Upper lobe of right lung (tissue), 1 donor: ENCODE measurements at regions not wholly inside any gene's neighbourhood (a gene's known extent, or its start where the extent isn't known, plus 50 kb on each side); places are given as distances from the start of the nearest gene placed in this dataset.

Experiments used
- ATAC-seq: fragments of 200-7000 bp; cut with Tn5 transposase; one replicate; pipeline ENCODE4 v1.9.1; 2020; ENCODE audit warnings: mild to moderate bottlenecking, moderate library complexity
- DNase-seq: peaks from one replicate; pipeline ENCODE4 v3.0.0-alpha.2; 2020
- H3K27ac ChIP-seq: fragments of 200-600 bp; one replicate; pipeline ENCODE4 v1.8.0; 2022
- H3K27me3 ChIP-seq: fragments of 200-600 bp; one replicate; pipeline ENCODE4 v1.8.0; 2022; ENCODE audit warnings: mild to moderate bottlenecking
- H3K36me3 ChIP-seq: fragments of 200-600 bp; one replicate; pipeline ENCODE4 v1.8.0; 2022
- H3K4me1 ChIP-seq: fragments of 200-600 bp; one replicate; pipeline ENCODE4 v1.8.0; 2022
- H3K4me3 ChIP-seq: fragments of 200-600 bp; one replicate; pipeline ENCODE4 v1.8.0; 2022; ENCODE audit warnings: mild to moderate bottlenecking
- H3K9me3 ChIP-seq: fragments of 200-600 bp; one replicate; pipeline ENCODE4 v1.8.0; 2022
- intact Hi-C: fragments of 100-400 bp; cut with DNase I; formaldehyde crosslinking; loops from one replicate; pipeline ENCODE4 v1.11.0; 2022
- TF ChIP-seq, protein P1 (sequence below): fragments of 200-600 bp; IDR thresholded peaks from one replicate; pipeline ENCODE4 v1.8.0; 2022; ENCODE audit warnings: antibody characterized with exemption
- donor health status: DM: no; HTN: yes; CAD: no; lungs with severe emphysema.

DNA sequence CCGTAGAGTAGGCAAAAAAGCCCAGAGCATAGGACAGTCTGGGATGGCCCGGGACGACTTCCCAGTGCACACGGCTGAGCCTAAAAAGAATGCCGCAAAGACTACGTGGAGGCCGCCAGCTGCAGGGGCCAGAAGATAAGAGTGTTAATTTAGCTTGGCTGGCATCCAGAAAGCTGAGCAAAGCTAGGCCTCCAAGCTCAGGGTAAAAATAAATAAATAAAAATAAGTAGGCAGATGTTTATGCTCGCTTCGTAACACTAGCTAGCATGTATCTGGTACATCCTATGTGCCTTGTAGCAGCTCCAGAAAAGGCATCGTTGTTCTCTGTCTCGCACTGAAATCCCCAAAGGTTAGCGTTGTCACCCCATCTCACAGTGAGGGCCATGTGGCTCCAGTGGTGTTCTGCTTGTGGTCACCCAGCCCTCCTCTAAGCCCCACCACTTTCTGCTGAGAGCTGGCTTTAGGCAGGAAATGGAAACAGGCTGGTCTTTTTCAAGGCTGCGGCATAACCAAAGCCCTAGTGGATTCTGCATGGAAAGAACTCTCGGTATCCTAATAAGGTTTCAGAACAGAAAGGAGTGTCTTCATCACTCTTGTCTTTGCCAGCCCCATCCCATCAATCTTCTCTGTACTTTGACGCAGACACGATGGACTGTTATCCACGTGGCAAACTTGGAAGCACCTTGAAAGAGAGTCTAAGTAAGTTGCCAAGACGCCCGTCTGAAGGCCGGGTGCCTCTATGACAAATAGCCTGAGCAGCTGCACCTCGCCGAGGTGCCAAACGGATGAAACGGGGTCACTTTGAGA, 58.1 kb upstream of the MEF2A start:
- DNase-seq (no peak), ATAC-seq (peak; percentile 7)
- TF ChIP-seq, protein P1, sequence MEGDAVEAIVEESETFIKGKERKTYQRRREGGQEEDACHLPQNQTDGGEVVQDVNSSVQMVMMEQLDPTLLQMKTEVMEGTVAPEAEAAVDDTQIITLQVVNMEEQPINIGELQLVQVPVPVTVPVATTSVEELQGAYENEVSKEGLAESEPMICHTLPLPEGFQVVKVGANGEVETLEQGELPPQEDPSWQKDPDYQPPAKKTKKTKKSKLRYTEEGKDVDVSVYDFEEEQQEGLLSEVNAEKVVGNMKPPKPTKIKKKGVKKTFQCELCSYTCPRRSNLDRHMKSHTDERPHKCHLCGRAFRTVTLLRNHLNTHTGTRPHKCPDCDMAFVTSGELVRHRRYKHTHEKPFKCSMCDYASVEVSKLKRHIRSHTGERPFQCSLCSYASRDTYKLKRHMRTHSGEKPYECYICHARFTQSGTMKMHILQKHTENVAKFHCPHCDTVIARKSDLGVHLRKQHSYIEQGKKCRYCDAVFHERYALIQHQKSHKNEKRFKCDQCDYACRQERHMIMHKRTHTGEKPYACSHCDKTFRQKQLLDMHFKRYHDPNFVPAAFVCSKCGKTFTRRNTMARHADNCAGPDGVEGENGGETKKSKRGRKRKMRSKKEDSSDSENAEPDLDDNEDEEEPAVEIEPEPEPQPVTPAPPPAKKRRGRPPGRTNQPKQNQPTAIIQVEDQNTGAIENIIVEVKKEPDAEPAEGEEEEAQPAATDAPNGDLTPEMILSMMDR, result no peak
- peak overlapping the region; percentile 70 for H3K27ac ChIP-seq
- peak overlapping the region; percentile 8 for H3K4me3 ChIP-seq
- intact Hi-C loops, result no loop called here
- no peaks in the 10 kb centered on the region for H3K36me3 ChIP-seq
- H3K4me1 ChIP-seq, result peaks cover 39% of the 10 kb centered on the region
- no peaks in the 10 kb centered on the region for H3K27me3 ChIP-seq
- H3K9me3 ChIP-seq, result no peaks in the 10 kb centered on the region

DNA sequence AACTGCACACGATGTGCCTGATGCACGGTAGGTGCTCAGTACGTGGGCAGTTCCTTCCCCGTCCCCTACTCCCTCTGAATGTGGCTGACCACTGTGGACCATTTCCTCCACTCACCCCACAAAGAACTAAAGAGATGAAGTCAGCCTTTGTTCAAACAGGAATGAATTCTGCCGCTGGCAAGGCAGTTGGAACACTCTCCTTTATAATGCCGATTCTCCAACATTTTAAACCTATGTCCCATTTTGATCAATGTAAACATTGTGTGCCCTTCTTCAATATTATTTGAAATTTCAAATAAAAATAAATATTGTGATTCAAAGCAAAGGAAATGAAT, 57.5 kb upstream of the MEF2A start:
- no peak for ATAC-seq
- no peak for DNase-seq
- Histone ChIP-seq H3K27me3 (no peaks in the 10 kb centered on the region), H3K36me3 (no peaks in the 10 kb centered on the region), H3K9me3 (no peaks in the 10 kb centered on the region), H3K4me1 (peaks cover 40% of the 10 kb centered on the region), H3K4me3 (no peak overlapping the region), H3K27ac (peak overlapping the region; percentile 70)
- intact Hi-C loops, result no loop called here
- TF ChIP-seq, protein P1, result no peak

DNA sequence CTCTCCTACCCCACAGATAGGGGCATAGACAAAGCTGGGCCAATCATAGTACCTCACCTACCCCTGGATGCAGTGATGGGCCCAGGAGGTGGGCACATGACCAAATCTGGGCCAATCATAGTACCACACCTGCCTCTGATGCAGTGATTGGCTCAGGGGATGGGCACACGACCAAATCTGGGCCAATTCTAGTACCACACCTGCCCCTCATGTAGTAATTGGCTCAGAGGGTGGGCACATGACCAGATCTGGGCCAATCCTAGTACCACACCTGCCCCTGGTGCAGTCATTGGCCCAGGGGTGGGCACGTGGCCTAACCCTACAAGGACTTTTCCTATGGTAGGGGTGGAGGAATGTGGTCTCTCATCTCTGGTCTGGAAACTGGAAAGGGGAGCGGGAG, 56.9 kb upstream of the MEF2A start:
- H3K36me3 ChIP-seq, result no peaks in the 10 kb centered on the region
- no peak overlapping the region for H3K4me3 ChIP-seq
- DNase-seq (no peak), ATAC-seq (no peak)
- intact Hi-C loops, result no loop called here
- H3K9me3 ChIP-seq, result no peaks in the 10 kb centered on the region
- TF ChIP-seq, protein P1, result no peak
- no peaks in the 10 kb centered on the region for H3K27me3 ChIP-seq
- H3K4me1 ChIP-seq, result peaks cover 40% of the 10 kb centered on the region
- no peak overlapping the region for H3K27ac ChIP-seq

DNA sequence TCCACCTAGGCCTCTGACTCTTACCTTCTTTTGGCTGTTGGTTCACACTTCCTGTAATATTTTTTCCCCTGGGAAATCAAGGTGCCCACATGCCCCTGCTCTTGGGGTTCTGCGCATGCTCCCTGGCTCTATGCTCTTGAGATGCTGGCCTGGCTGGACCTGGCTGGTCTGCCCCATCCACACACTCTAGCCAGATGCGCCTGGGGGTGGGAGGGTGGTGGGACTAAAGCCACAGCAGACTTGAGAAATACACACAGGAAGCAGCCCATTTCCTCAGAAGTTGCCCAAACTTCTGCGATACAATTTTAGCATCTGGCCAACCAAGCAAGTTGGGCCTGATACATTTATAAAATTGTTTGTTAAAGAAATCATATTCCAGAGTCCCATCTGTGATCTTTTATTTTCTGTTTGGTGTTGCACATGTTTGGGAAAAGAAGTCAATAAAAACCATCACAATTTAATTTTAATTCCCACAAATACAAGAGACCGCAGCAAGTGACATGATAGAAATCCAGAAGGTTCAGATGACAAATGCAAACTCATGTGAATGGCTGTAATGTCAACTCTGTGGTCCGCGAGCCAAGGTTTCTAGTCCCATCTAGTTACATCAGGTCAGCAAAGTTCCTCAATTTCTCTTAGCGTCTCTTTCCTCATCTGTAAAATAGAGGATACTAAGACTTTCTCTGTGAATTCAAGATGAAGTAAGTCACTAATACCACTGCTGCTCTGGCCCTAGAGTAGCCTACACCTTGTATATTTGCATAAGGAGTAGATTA, 55.9 kb upstream of the MEF2A start:
- Histone ChIP-seq H3K9me3 (no peaks in the 10 kb centered on the region), H3K27me3 (no peaks in the 10 kb centered on the region), H3K4me3 (no peak overlapping the region), H3K4me1 (peaks cover 40% of the 10 kb centered on the region), H3K27ac (no peak overlapping the region), H3K36me3 (no peaks in the 10 kb centered on the region)
- intact Hi-C loops, result no loop called here
- DNase-seq, result no peak
- peak; percentile 67 for ATAC-seq
- TF ChIP-seq, protein P1, result no peak

DNA sequence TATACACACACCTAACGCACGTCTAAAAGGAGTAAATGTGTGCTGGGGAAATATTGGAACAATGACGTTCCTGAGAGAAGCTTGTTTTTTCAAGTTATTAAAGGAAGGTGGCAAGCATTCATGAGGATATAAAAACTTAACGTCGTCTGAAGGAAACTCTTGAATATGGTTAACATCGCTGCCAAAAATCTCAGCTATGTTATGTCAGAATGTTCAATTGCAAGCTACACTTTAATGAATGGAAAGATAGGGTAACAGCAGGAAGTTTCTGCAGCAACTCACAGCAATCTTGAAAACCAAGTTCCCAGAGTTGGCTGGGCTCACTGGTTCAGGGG, 54.3 kb upstream of the MEF2A start:
- no peaks in the 10 kb centered on the region for H3K36me3 ChIP-seq
- peaks cover 40% of the 10 kb centered on the region for H3K4me1 ChIP-seq
- H3K27ac ChIP-seq, result peak overlapping the region; percentile 11
- peak; percentile 2 for ATAC-seq
- no peak overlapping the region for H3K4me3 ChIP-seq
- no peak for DNase-seq
- intact Hi-C loops, result no loop called here
- H3K9me3 ChIP-seq, result no peaks in the 10 kb centered on the region
- no peaks in the 10 kb centered on the region for H3K27me3 ChIP-seq
- TF ChIP-seq, protein P1, result no peak
